ENCODE measurements at regions not wholly inside any gene's neighbourhood (a gene's known extent, or its start where the extent isn't known, plus 50 kb on each side); places are given as distances from the start of the nearest gene placed in this dataset.

DNA sequence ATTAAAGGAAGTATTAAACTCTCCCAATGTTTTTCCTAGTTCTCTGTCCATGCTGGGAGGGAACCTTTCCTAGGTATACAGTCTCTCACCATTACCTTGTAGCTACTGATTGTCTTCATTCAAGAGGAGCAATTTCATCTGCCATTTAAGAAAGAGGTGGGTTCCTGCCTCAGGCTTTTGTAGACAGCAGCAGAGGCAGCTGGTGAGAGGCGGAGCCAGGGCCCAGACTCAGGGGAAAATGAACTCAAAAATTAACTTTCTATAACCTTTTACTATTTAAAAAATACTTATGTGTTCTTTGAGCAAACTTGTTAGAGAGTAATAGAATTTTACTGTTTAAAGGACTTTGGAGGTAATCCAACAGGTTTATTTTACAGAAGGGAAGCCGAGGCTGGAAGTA lies 133.0 kb downstream of the SNX19 start:
- TF ChIP-seq GATA2 (IDR thresholded peaks at IDR 0.05; ENCODE audit: low read depth, low read length) (no peak), GATA3 (IDR thresholded peaks at IDR 0.05; ENCODE audit: low read depth, low read length) (no peak)

Measured in SH-SY5Y (cell line).